ENCODE measurements at regions not wholly inside any gene's neighbourhood (a gene's known extent, or its start where the extent isn't known, plus 50 kb on each side); places are given as distances from the start of the nearest gene placed in this dataset.
"Not testable (repeated sequence)": the region's sequence is repeated elsewhere in the genome, so short reads cannot be mapped to it uniquely, and the experiment has no call there.

- DNase-seq (ENCODE audit: low spot score): no peak
- ATAC-seq: no peak
Measured at GRCh38 chr19:5290336-5291262, 50.0 kb downstream of the PTPRS start.

GRCh38 chr19:5289060-5289990 lies 51.3 kb downstream of the PTPRS start:
- no peak for ATAC-seq
- DNase-seq (ENCODE audit: low spot score): no peak

GRCh38 chr19:5288347-5288739 lies 52.3 kb downstream of the PTPRS start:
- no peak for ATAC-seq
- no peak for DNase-seq (ENCODE audit: low spot score)

- ATAC-seq (no peak), DNase-seq (ENCODE audit: low spot score) (no peak)
Measured at GRCh38 chr19:5287066-5287465, 53.5 kb downstream of the PTPRS start.

GRCh38 chr19:5286465-5287029 lies 54.1 kb downstream of the PTPRS start:
- ATAC-seq (no peak), DNase-seq (ENCODE audit: low spot score) (no peak)

GRCh38 chr19:5285955-5286354 lies 54.7 kb downstream of the PTPRS start:
- no peak for DNase-seq (ENCODE audit: low spot score)
- no peak for ATAC-seq

GRCh38 chr19:5285311-5285710 lies 55.3 kb downstream of the PTPRS start:
- ATAC-seq: no peak
- no peak for DNase-seq (ENCODE audit: low spot score)

GRCh38 chr19:5282901-5283300 lies 57.7 kb downstream of the PTPRS start:
- no peak for ATAC-seq
- no peak for DNase-seq (ENCODE audit: low spot score)

GRCh38 chr19:5281588-5281987 lies 59.0 kb downstream of the PTPRS start:
- no peak for DNase-seq (ENCODE audit: low spot score)
- peak; percentile 57 for ATAC-seq

GRCh38 chr19:5275668-5276067 lies 64.9 kb downstream of the PTPRS start:
- not testable (repeated sequence) for DNase-seq (ENCODE audit: low spot score); ATAC-seq

- no peak for ATAC-seq
Measured at GRCh38 chr19:5273782-5274181, 66.8 kb downstream of the PTPRS start.

GRCh38 chr19:5271145-5271544 lies 69.5 kb downstream of the PTPRS start:
- DNase-seq (ENCODE audit: low spot score) (no peak), ATAC-seq (no peak)

More at GRCh38 chr19:5273782-5274181, 66.8 kb downstream of the PTPRS start:
- no peak for DNase-seq (ENCODE audit: low spot score)

- DNase-seq (ENCODE audit: low spot score) (no peak), ATAC-seq (no peak)
Measured at GRCh38 chr19:5269926-5270325, 70.7 kb downstream of the PTPRS start.

- ATAC-seq: no peak
Measured at GRCh38 chr19:5269279-5269678, 71.3 kb downstream of the PTPRS start.

GRCh38 chr19:5268801-5269200 lies 71.8 kb downstream of the PTPRS start:
- no peak for ATAC-seq

More at GRCh38 chr19:5269279-5269678, 71.3 kb downstream of the PTPRS start:
- DNase-seq (ENCODE audit: low spot score): no peak

GRCh38 chr19:5265260-5265659 lies 75.4 kb downstream of the PTPRS start:
- no peak for DNase-seq (ENCODE audit: low spot score)
- ATAC-seq: no peak

More at GRCh38 chr19:5268801-5269200, 71.8 kb downstream of the PTPRS start:
- no peak for DNase-seq (ENCODE audit: low spot score)

GRCh38 chr19:5264453-5264852 lies 76.2 kb downstream of the PTPRS start:
- ATAC-seq (no peak), DNase-seq (ENCODE audit: low spot score) (no peak)

GRCh38 chr19:5263615-5264014 lies 77.0 kb downstream of the PTPRS start:
- DNase-seq (ENCODE audit: low spot score): no peak
- ATAC-seq: no peak

- no peak for DNase-seq (ENCODE audit: low spot score)
- no peak for ATAC-seq
Measured at GRCh38 chr19:5262721-5263120, 77.9 kb downstream of the PTPRS start.

GRCh38 chr19:5261156-5261890 lies 79.3 kb downstream of the PTPRS start:
- no peak for ATAC-seq
- DNase-seq (ENCODE audit: low spot score): no peak
